Kidney epithelial cell (primary cell): ENCODE measurements at regions not wholly inside any gene's neighbourhood (a gene's known extent, or its start where the extent isn't known, plus 50 kb on each side); places are given as distances from the start of the nearest gene placed in this dataset.
A peak's percentile ranks its signal among the peaks of the same experiment; 100 is the strongest.

Experiments
- DNase-seq: peaks from one replicate; pipeline ENCODE4 v3.0.0-alpha.2; 2010; ENCODE audit warnings: low read depth
- H3K27me3 ChIP-seq: 2 replicates; pipeline ENCODE4 v1.6.0; 2011; ENCODE audit warnings: low read length; ENCODE audit not compliant: control insufficient read depth, insufficient read depth
- H3K36me3 ChIP-seq: 2 replicates; pipeline ENCODE4 v1.5.1; 2011; ENCODE audit warnings: low read length; ENCODE audit not compliant: control insufficient read depth, insufficient read depth
- H3K4me3 ChIP-seq: 2 replicates; pipeline ENCODE4 v1.5.1; 2011; ENCODE audit warnings: low read depth, mild to moderate bottlenecking, control low read depth, low read length
- TF ChIP-seq, protein P1 (sequence below): IDR thresholded peaks from 2 replicates; pipeline ENCODE4 v1.5.1; 2011; ENCODE audit warnings: mild to moderate bottlenecking, moderate library complexity, low read length, control low read depth, inconsistent platforms; ENCODE audit not compliant: insufficient read depth, poor library complexity, severe bottlenecking

DNA sequence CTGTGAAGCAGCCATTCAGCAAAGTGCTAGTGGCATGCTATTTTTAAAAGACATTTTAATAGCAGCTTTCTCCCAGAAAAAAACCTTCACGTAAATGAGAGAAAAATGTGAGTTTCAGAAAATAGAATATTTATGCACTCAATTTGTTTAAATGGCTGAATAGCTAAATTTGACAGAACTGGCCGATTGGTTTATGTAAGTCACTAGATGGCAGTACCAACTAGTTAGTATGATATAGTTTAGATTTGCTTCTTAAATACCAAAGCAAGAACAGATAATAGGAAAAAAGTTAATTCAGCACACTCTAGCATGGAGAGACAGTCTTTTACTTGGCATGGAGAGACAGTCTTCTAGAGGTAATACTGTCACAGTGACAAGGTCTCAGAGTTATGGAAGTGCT lies 250.1 kb downstream of the SNCA start:
- TF ChIP-seq, protein P1, sequence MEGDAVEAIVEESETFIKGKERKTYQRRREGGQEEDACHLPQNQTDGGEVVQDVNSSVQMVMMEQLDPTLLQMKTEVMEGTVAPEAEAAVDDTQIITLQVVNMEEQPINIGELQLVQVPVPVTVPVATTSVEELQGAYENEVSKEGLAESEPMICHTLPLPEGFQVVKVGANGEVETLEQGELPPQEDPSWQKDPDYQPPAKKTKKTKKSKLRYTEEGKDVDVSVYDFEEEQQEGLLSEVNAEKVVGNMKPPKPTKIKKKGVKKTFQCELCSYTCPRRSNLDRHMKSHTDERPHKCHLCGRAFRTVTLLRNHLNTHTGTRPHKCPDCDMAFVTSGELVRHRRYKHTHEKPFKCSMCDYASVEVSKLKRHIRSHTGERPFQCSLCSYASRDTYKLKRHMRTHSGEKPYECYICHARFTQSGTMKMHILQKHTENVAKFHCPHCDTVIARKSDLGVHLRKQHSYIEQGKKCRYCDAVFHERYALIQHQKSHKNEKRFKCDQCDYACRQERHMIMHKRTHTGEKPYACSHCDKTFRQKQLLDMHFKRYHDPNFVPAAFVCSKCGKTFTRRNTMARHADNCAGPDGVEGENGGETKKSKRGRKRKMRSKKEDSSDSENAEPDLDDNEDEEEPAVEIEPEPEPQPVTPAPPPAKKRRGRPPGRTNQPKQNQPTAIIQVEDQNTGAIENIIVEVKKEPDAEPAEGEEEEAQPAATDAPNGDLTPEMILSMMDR = peak; percentile 17
- Histone ChIP-seq H3K36me3 (no peaks in the 10 kb centered on the region), H3K27me3 (no peaks in the 10 kb centered on the region), H3K4me3 (no peak overlapping the region)
- no peak for DNase-seq

DNA sequence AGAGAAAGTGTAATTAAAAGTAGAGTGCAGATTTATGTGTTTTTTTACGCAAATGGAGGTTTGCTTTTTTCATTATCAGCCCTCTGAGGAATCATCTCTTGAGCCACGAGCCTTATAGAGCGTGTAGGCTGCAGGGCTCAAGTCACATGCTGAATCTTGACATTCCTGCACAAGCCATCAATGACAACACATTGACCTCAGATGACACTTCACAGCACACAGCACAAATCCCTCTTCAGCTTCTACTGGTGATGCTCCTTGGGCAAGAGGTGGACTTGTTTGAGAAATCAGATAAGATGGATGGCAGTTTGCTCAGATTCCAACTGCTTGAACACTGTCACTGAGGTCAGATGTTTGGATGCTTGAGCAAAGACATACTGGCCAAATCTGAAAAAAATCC lies 250.6 kb downstream of the SNCA start:
- H3K36me3 ChIP-seq = no peaks in the 10 kb centered on the region
- no peak overlapping the region for H3K4me3 ChIP-seq

DNA sequence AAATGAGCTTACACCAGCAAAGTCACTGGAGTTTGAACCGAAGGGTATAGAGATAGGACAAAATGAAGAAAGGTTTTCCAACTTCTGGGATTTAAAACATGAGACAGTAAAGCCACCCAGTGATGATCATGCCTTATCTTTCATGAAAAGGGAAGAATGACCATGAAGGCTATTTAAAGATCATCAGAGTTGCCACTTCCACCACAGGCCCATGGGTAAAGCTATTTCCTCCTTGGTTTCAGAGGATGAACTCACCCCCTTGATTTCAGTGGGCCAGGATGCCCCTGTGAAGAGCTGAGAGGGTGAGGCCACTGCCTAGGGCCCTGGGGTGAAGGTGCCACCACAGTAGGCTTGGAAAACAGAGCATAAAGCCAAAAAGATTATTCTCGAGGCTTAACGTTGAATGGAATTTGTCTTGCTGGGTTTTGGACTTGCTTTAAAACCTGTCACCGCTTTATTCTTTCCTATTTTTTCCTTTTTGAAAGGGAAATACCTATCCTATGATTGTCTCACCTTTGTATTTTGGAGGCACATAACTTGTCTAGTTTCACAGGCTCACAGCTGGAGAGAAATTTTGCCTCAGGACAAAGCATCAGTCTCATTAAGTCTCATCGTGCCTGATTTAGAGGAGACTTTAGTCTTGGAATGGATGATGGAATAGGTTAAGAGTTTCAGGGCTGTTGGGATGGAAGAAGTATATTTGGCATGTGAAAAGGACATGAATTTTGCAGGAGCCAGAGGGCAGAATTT lies 254.0 kb downstream of the SNCA start:
- TF ChIP-seq, protein P1 = no peak
- no peak for DNase-seq
- no peaks in the 10 kb centered on the region for H3K36me3 ChIP-seq
- no peaks in the 10 kb centered on the region for H3K27me3 ChIP-seq
- no peak overlapping the region for H3K4me3 ChIP-seq

More for the DNA sequence above, 250.6 kb downstream of the SNCA start:
- H3K27me3 ChIP-seq = no peaks in the 10 kb centered on the region
- TF ChIP-seq, protein P1 = no peak
- no peak for DNase-seq

DNA sequence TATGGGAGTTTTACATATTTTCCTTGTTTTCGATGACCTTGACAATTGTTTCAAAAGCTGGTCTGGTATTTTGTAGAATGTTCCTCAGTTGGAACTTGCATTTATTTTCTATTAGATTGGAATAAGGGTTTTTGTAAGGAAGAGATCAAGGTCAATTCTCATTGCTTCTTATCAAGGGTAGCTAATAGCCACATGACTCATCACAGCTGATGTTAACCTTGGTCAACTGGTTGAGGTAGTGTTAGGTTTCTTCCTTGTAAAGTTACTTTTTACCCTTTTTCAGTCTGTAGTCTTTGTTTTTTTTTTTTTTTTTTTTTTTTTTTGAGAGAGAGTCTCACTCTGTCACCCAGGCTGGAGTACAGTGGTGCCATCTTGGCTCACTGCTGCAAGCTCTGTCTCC lies 257.2 kb downstream of the SNCA start:
- H3K27me3 ChIP-seq = no peaks in the 10 kb centered on the region
- TF ChIP-seq, protein P1 = no peak
- no peak for DNase-seq
- H3K36me3 ChIP-seq = no peaks in the 10 kb centered on the region
- H3K4me3 ChIP-seq = no peak overlapping the region

DNA sequence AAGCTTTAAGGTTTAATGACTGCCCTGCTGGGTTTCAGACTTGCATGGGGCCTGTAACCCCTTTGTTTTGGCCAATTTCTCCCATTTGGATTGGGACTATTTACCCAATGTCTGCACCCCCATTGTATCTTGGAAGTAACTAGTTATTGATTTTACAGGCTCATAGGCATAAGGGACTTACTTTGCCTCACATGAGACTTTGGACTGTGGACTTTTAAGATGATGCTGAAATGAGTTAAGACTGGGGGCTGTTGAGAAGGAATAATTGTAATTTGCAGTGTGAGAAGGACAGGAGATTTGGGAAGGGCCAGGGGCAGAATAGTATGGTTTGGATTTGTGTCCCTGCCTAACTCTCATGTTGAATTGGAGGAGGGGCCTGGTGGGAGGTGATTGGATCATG lies 260.7 kb downstream of the SNCA start:
- no peak for DNase-seq
- TF ChIP-seq, protein P1 = no peak
- H3K27me3 ChIP-seq = no peaks in the 10 kb centered on the region
- H3K4me3 ChIP-seq = no peak overlapping the region
- H3K36me3 ChIP-seq = no peaks in the 10 kb centered on the region

DNA sequence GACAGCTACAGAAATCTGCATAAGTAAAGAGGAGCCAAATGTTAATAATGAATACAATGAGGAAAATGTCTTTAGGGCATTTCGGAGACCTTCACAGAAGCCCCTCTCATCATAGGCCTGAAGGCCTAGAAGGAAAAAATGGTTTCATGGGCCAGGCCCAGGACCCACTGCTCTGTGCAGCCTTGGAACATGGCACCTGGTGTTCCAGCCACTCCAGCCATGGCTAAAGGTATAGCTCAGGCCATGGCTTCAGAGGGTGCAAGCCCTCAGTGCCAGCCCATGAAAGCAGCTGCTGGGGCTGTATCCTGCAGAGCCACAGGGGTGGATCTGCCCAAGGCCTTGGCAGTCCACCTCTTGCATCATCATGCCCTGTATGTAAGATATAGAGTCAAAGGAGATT lies 261.1 kb downstream of the SNCA start:
- TF ChIP-seq, protein P1 = no peak
- Histone ChIP-seq H3K4me3 (no peak overlapping the region), H3K36me3 (no peaks in the 10 kb centered on the region), H3K27me3 (no peaks in the 10 kb centered on the region)
- no peak for DNase-seq
